OCI-LY7 (cell line): ENCODE measurements at regions not wholly inside any gene's neighbourhood (a gene's known extent, or its start where the extent isn't known, plus 50 kb on each side); places are given as distances from the start of the nearest gene placed in this dataset.
A peak's percentile ranks its signal among the peaks of the same experiment; 100 is the strongest.

ENCODE experiments used
- BruUV-seq: library from RNA; stranded (reverse); fragments of 400-500 nt; replicated peaks from 2 replicates; lab custom pipeline; 2021; lab: Mats Ljungman, UMichigan
- CTCF ChIA-PET: fragments of 300-600 bp; sonication (Branson Sonifier 250); formaldehyde crosslinking; loops from one replicate; lab custom pipeline; 2022; ENCODE audit warnings: antibody characterized with exemption; ENCODE audit not compliant: unreplicated experiment; lab: Charles Lee
- POLR2A ChIA-PET: fragments of 300-600 bp; sonication (Branson Sonifier 250); formaldehyde crosslinking; loops from one replicate; lab custom pipeline; 2022; ENCODE audit warnings: antibody characterized with exemption; lab: Charles Lee
- DNase-seq: peaks from one replicate; pipeline ENCODE4 v3.0.0-alpha.2; 2015; ENCODE audit warnings: low spot score
- H2AFZ ChIP-seq: fragments of 200-600 bp; sonication (generic), shearing (Covaris generic); 2 replicates; pipeline ENCODE4 v1.6.1; 2014; ENCODE audit warnings: mild to moderate bottlenecking, antibody characterized with exemption, low read length, moderate library complexity
- H3K27ac ChIP-seq: fragments of 200-600 bp; sonication (generic); 2 replicates; pipeline ENCODE4 v1.5.1; 2014; ENCODE audit warnings: mixed run types, low read depth, mild to moderate bottlenecking, moderate library complexity, low read length, inconsistent platforms; ENCODE audit not compliant: poor library complexity, severe bottlenecking
- H3K36me3 ChIP-seq: fragments of 200-600 bp; sonication (generic); 2 replicates; pipeline ENCODE4 v1.6.1; 2014; ENCODE audit warnings: mild to moderate bottlenecking, antibody characterized with exemption, low read length, moderate library complexity, mixed read lengths; ENCODE audit not compliant: insufficient read depth
- H3K4me1 ChIP-seq: fragments of 200-600 bp; sonication (generic); 2 replicates; pipeline ENCODE4 v1.5.1; 2014; ENCODE audit warnings: mild to moderate bottlenecking, low read length; ENCODE audit not compliant: insufficient read depth, poor library complexity, severe bottlenecking
- H3K4me2 ChIP-seq: fragments of 200-600 bp; sonication (generic); 2 replicates; pipeline ENCODE4 v1.6.1; 2014; ENCODE audit warnings: mild to moderate bottlenecking, low read length
- H3K4me3 ChIP-seq: fragments of 200-600 bp; sonication (generic); 2 replicates; pipeline ENCODE4 v1.5.1; 2014; ENCODE audit warnings: mild to moderate bottlenecking, low read depth, low read length; ENCODE audit not compliant: poor library complexity, severe bottlenecking
- H3K79me2 ChIP-seq: fragments of 200-600 bp; sonication (generic); 2 replicates; pipeline ENCODE4 v1.6.1; 2016; ENCODE audit warnings: low read depth, mild to moderate bottlenecking, low read length, moderate library complexity, mixed read lengths; ENCODE audit not compliant: insufficient read depth
- H3K9me2 ChIP-seq: fragments of 200-600 bp; sonication (generic); 2 replicates; pipeline ENCODE4 v1.6.1; 2016; ENCODE audit warnings: mild to moderate bottlenecking, low read length, mixed read lengths; ENCODE audit not compliant: insufficient read depth
- H3K9me3 ChIP-seq: fragments of 200-600 bp; sonication (generic); 2 replicates; pipeline ENCODE4 v1.6.1; 2014; ENCODE audit warnings: mild to moderate bottlenecking, mixed run types, low read length, mixed read lengths
- H4K20me1 ChIP-seq: fragments of 200-600 bp; sonication (generic); 2 replicates; pipeline ENCODE4 v1.6.1; 2014; ENCODE audit warnings: mild to moderate bottlenecking, antibody characterized with exemption, low read length, moderate library complexity, mixed read lengths; ENCODE audit not compliant: insufficient read depth
- CTCF ChIP-seq: fragments of 200-600 bp; sonication (generic); conservative IDR thresholded peaks from 2 replicates; pipeline ENCODE4 v1.5.1; 2014; ENCODE audit warnings: mild to moderate bottlenecking, antibody characterized with exemption, low read length, moderate library complexity, mixed read lengths
- EZH2phosphoT487 ChIP-seq: fragments of 200-600 bp; sonication (generic); IDR thresholded peaks from 2 replicates; pipeline ENCODE4 v1.6.1; 2018; ENCODE audit warnings: low read depth, borderline replicate concordance, mild to moderate bottlenecking, mixed run types, antibody characterized with exemption, low read length, moderate library complexity, mixed read lengths
- intact Hi-C: fragments of 100-400 bp; cut with micrococcal nuclease; formaldehyde crosslinking; loops from one replicate; pipeline ENCODE4 v1.10.0; 2022; ENCODE audit not compliant: unreplicated experiment

- Histone ChIP-seq H3K36me3 (no peaks in the 10 kb centered on the region), H3K4me1 (peaks cover 54% of the 10 kb centered on the region), H3K79me2 (no peaks in the 10 kb centered on the region), H3K9me2 (no peaks in the 10 kb centered on the region), H3K27ac (peak overlapping the region; percentile 92), H3K9me3 (no peaks in the 10 kb centered on the region), H3K4me2 (peak overlapping the region; percentile 72), H3K4me3 (peak overlapping the region; percentile 69), H2AFZ (peak overlapping the region; percentile 52; the same call in 1 of the 2 replicates), H4K20me1 (no peaks in the 10 kb centered on the region)
- TF ChIP-seq EZH2phosphoT487: no peak
- no peak for TF ChIP-seq CTCF
- DNase-seq: peak; percentile 86
- ChIA-PET CTCF (interaction anchor here (0.6 kb wide), 2 partner anchors 43 to 47 kb away, joined by 5 to 6 read pairs; no protein-coding TSS in a partner anchor), POLR2A (interaction anchor here (1.3 to 3.5 kb wide), 3 partner anchors 17 to 93 kb away, joined by 3 to 18 read pairs (median 12); partner anchors contain the start of gene INSIG1)
- BruUV-seq: no TSS peak
- intact Hi-C loops: loop anchor here (5.0 kb wide), 1 partner anchor 521 kb away; no protein-coding TSS in a partner anchor
Measured at GRCh38 chr7:155206318-155207020, 91.2 kb upstream of the INSIG1 start.

GRCh38 chr7:155207326-155208002, 90.2 kb upstream of the INSIG1 start:
- H4K20me1 ChIP-seq: no peaks in the 10 kb centered on the region
- ChIA-PET CTCF (no interaction called here), POLR2A (interaction anchor here (1.3 to 3.5 kb wide), 2 partner anchors 18 to 89 kb away, joined by 3 to 18 read pairs; partner anchors contain the start of gene INSIG1)
- no peaks in the 10 kb centered on the region for H3K36me3 ChIP-seq
- no peak overlapping the region for H3K4me3 ChIP-seq
- intact Hi-C loops: loop anchor here (5.0 kb wide), 1 partner anchor 520 kb away; no protein-coding TSS in a partner anchor
- no peak for DNase-seq
- H3K79me2 ChIP-seq: no peaks in the 10 kb centered on the region
- H3K4me1 ChIP-seq: peaks cover 54% of the 10 kb centered on the region
- no peaks in the 10 kb centered on the region for H3K9me3 ChIP-seq
- BruUV-seq: no TSS peak
- peak overlapping the region; percentile 72 for H3K4me2 ChIP-seq
- TF ChIP-seq CTCF: no peak
- TF ChIP-seq EZH2phosphoT487: no peak
- no peaks in the 10 kb centered on the region for H3K9me2 ChIP-seq
- no peak overlapping the region; the same call in 1 of the 2 replicates for H2AFZ ChIP-seq
- peak overlapping the region; percentile 92 for H3K27ac ChIP-seq
